ENCODE measurements at regions not wholly inside any gene's neighbourhood (a gene's known extent, or its start where the extent isn't known, plus 50 kb on each side); places are given as distances from the start of the nearest gene placed in this dataset.

- no peaks in the 10 kb centered on the region for H3K9me2 ChIP-seq (ENCODE audit: insufficient read depth)
- H3K4me2 ChIP-seq, result no peak overlapping the region
- no peak overlapping the region for H3K4me3 Mint-ChIP-seq
- no peak for ATAC-seq
- H3K27ac ChIP-seq (ENCODE audit: low read depth), result no peak overlapping the region
- H3K36me3 ChIP-seq (ENCODE audit: insufficient read depth), result no peaks in the 10 kb centered on the region
- H3K27me3 ChIP-seq (ENCODE audit: insufficient read depth), result no peaks in the 10 kb centered on the region
- H3K4me3 ChIP-seq, result no peak overlapping the region
- no peak for TF ChIP-seq CTCF (conservative IDR thresholded peaks at IDR 0.05; ENCODE audit: low read depth in 2 of 2)
- TF ChIP-seq REST (IDR thresholded peaks at IDR 0.05; ENCODE audit: unreplicated experiment), result no peak
- no peak for TF ChIP-seq STAT1 (IDR thresholded peaks at IDR 0.05; ENCODE audit: unreplicated experiment)
- no peak for TF ChIP-seq ZNF114 (CRISPR knock-in tag; IDR thresholded peaks at IDR 0.05)
- TF ChIP-seq CREB1 (CRISPR knock-in tag; IDR thresholded peaks at IDR 0.05; ENCODE audit: low read depth), result no peak
- H3K79me2 ChIP-seq (replicated peaks; ENCODE audit: insufficient read depth), result no peaks in the 10 kb centered on the region
- H3K9me3 Mint-ChIP-seq, result no peaks in the 10 kb centered on the region
- peaks cover 15% of the 10 kb centered on the region for H3K4me1 Mint-ChIP-seq
- H3F3A ChIP-seq (replicated peaks; ENCODE audit: low read depth), result no peaks in the 10 kb centered on the region
- no peaks in the 10 kb centered on the region for H3K4me1 ChIP-seq (ENCODE audit: insufficient read depth)
- no peaks in the 10 kb centered on the region for H4K20me1 ChIP-seq (replicated peaks; ENCODE audit: insufficient read depth)
- H3K27me3 Mint-ChIP-seq (ENCODE audit: insufficient read depth, low read depth, poor library complexity), result peaks cover 2% of the 10 kb centered on the region
- DNase-seq (ENCODE audit: low spot score), result no peak
- no peak overlapping the region for H3K27ac Mint-ChIP-seq
- no peak overlapping the region for H2AFZ ChIP-seq
- H3K36me3 Mint-ChIP-seq (ENCODE audit: low read depth), result no peaks in the 10 kb centered on the region
Measured at GRCh38 chr6:74604279-74604678, 601.6 kb downstream of the COL12A1 start.

DNA sequence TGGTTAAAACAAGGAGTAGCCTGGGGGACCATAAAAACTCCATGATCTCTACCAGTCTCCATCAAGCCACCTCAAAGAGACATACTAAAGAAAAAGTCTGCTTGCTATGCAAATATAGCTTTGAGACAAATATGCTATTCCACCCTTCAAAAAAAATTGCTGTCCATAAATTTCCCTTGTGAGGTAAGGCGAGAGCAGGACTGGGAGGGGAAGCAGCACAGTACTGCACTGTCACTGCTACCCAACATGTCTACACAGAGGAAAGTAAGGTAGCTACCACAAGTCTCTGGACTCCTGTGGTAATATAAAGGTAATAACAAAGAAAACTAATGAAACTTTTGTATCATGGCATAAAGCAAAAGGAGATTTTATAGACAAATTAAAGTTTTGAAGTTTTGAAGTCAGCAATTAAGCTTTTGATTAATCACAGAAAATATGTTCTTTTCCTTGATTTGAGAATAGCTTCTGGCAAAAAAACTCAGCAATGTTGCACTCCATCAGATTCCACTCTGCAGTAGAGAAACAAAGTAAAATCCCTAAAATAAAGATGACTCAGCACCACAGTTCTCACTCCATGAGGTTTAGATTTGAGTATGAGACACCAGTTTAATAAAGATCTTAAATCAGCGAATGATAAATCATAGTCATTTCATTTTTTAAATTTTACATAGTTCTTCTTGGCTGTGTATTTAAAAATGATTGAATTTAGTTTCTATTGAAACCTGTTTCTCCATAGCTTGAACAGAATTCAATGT lies 602.4 kb downstream of the COL12A1 start:
- no peak overlapping the region for H2AFZ ChIP-seq
- Mint-ChIP-seq H3K27me3 (ENCODE audit: insufficient read depth, low read depth, poor library complexity) (peaks cover 2% of the 10 kb centered on the region), H3K4me3 (no peak overlapping the region), H3K4me1 (peaks cover 14% of the 10 kb centered on the region), H3K9me3 (no peaks in the 10 kb centered on the region), H3K27ac (peak overlapping the region; percentile 62; the same call in 1 of the 2 replicates), H3K36me3 (ENCODE audit: low read depth) (no peaks in the 10 kb centered on the region)
- ATAC-seq (no peak), DNase-seq (ENCODE audit: low spot score) (no peak)
- H3K9me2 ChIP-seq (ENCODE audit: insufficient read depth), result no peaks in the 10 kb centered on the region
- H3K4me1 ChIP-seq (ENCODE audit: insufficient read depth), result no peaks in the 10 kb centered on the region
- no peaks in the 10 kb centered on the region for H3K36me3 ChIP-seq (ENCODE audit: insufficient read depth)
- H3K4me2 ChIP-seq, result no peak overlapping the region
- no peaks in the 10 kb centered on the region for H4K20me1 ChIP-seq (replicated peaks; ENCODE audit: insufficient read depth)
- no peak overlapping the region for H3K4me3 ChIP-seq
- no peak overlapping the region for H3K27ac ChIP-seq (ENCODE audit: low read depth)
- no peaks in the 10 kb centered on the region for H3K27me3 ChIP-seq (ENCODE audit: insufficient read depth)
- no peaks in the 10 kb centered on the region for H3F3A ChIP-seq (replicated peaks; ENCODE audit: low read depth)
- H3K79me2 ChIP-seq (replicated peaks; ENCODE audit: insufficient read depth), result no peaks in the 10 kb centered on the region
- TF ChIP-seq CTCF (conservative IDR thresholded peaks at IDR 0.05; ENCODE audit: low read depth in 2 of 2) (no peak), ZNF114 (CRISPR knock-in tag; IDR thresholded peaks at IDR 0.05) (no peak), STAT1 (IDR thresholded peaks at IDR 0.05; ENCODE audit: unreplicated experiment) (no peak)
- TF ChIP-seq, protein P1, sequence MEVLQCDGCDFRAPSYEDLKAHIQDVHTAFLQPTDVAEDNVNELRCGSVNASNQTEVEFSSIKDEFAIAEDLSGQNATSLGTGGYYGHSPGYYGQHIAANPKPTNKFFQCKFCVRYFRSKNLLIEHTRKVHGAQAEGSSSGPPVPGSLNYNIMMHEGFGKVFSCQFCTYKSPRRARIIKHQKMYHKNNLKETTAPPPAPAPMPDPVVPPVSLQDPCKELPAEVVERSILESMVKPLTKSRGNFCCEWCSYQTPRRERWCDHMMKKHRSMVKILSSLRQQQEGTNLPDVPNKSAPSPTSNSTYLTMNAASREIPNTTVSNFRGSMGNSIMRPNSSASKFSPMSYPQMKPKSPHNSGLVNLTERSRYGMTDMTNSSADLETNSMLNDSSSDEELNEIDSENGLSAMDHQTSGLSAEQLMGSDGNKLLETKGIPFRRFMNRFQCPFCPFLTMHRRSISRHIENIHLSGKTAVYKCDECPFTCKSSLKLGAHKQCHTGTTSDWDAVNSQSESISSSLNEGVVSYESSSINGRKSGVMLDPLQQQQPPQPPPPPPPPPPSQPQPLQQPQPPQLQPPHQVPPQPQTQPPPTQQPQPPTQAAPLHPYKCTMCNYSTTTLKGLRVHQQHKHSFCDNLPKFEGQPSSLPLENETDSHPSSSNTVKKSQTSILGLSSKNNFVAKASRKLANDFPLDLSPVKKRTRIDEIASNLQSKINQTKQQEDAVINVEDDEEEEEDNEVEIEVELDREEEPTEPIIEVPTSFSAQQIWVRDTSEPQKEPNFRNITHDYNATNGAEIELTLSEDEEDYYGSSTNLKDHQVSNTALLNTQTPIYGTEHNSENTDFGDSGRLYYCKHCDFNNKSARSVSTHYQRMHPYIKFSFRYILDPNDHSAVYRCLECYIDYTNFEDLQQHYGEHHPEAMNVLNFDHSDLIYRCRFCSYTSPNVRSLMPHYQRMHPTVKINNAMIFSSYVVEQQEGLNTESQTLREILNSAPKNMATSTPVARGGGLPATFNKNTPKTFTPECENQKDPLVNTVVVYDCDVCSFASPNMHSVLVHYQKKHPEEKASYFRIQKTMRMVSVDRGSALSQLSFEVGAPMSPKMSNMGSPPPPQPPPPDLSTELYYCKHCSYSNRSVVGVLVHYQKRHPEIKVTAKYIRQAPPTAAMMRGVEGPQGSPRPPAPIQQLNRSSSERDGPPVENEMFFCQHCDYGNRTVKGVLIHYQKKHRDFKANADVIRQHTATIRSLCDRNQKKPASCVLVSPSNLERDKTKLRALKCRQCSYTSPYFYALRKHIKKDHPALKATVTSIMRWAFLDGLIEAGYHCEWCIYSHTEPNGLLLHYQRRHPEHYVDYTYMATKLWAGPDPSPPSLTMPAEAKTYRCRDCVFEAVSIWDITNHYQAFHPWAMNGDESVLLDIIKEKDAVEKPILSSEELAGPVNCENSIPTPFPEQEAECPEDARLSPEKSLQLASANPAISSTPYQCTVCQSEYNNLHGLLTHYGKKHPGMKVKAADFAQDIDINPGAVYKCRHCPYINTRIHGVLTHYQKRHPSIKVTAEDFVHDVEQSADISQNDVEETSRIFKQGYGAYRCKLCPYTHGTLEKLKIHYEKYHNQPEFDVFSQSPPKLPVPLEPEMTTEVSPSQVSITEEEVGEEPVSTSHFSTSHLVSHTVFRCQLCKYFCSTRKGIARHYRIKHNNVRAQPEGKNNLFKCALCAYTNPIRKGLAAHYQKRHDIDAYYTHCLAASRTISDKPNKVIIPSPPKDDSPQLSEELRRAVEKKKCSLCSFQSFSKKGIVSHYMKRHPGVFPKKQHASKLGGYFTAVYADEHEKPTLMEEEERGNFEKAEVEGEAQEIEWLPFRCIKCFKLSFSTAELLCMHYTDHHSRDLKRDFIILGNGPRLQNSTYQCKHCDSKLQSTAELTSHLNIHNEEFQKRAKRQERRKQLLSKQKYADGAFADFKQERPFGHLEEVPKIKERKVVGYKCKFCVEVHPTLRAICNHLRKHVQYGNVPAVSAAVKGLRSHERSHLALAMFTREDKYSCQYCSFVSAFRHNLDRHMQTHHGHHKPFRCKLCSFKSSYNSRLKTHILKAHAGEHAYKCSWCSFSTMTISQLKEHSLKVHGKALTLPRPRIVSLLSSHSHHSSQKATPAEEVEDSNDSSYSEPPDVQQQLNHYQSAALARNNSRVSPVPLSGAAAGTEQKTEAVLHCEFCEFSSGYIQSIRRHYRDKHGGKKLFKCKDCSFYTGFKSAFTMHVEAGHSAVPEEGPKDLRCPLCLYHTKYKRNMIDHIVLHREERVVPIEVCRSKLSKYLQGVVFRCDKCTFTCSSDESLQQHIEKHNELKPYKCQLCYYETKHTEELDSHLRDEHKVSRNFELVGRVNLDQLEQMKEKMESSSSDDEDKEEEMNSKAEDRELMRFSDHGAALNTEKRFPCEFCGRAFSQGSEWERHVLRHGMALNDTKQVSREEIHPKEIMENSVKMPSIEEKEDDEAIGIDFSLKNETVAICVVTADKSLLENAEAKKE (CRISPR knock-in tag; IDR thresholded peaks at IDR 0.05), result no peak

Data from GM23338 (cell line).